ENCODE measurements at regions not wholly inside any gene's neighbourhood (a gene's known extent, or its start where the extent isn't known, plus 50 kb on each side); places are given as distances from the start of the nearest gene placed in this dataset.

GRCh38 chr2:226488034-226488433, 311.6 kb downstream of the IRS1 start:
- Histone ChIP-seq H3K27me3 (ENCODE audit: control insufficient read depth, insufficient read depth, low read length) (no peaks in the 10 kb centered on the region), H2AFZ (no peak overlapping the region), H3K27ac (no peak overlapping the region), H3K9me3 (ENCODE audit: control insufficient read depth, low read length) (no peaks in the 10 kb centered on the region), H3K4me3 (ENCODE audit: low read depth, low read length) (no peak overlapping the region), H3K4me1 (no peaks in the 10 kb centered on the region), H3K4me2 (ENCODE audit: low read length) (no peak overlapping the region), H3K36me3 (ENCODE audit: control insufficient read depth, insufficient read depth, low read length) (no peaks in the 10 kb centered on the region), H3K79me2 (no peaks in the 10 kb centered on the region), H3K9ac (no peak overlapping the region)
- no peak for TF ChIP-seq CTCF (IDR thresholded peaks at IDR 0.05)

- Histone ChIP-seq H3K9ac (no peak overlapping the region), H2AFZ (no peak overlapping the region), H3K27ac (no peak overlapping the region), H3K4me2 (ENCODE audit: low read length) (no peak overlapping the region), H3K4me3 (ENCODE audit: low read depth, low read length) (no peak overlapping the region), H3K79me2 (no peaks in the 10 kb centered on the region), H3K36me3 (ENCODE audit: control insufficient read depth, insufficient read depth, low read length) (no peaks in the 10 kb centered on the region), H3K4me1 (no peaks in the 10 kb centered on the region), H3K9me3 (ENCODE audit: control insufficient read depth, low read length) (no peaks in the 10 kb centered on the region), H3K27me3 (ENCODE audit: control insufficient read depth, insufficient read depth, low read length) (no peaks in the 10 kb centered on the region)
- no peak for TF ChIP-seq CTCF (IDR thresholded peaks at IDR 0.05)
These were observed 312.0 kb downstream of the IRS1 start for GRCh38 chr2:226487573-226487972.

GRCh38 chr2:226483745-226484619, 315.6 kb downstream of the IRS1 start:
- no peak overlapping the region for H3K27ac ChIP-seq
- H3K79me2 ChIP-seq = no peaks in the 10 kb centered on the region
- H3K4me2 ChIP-seq (ENCODE audit: low read length) = no peak overlapping the region
- no peaks in the 10 kb centered on the region for H3K4me1 ChIP-seq
- H3K27me3 ChIP-seq (ENCODE audit: control insufficient read depth, insufficient read depth, low read length) = no peaks in the 10 kb centered on the region
- H3K9ac ChIP-seq = no peak overlapping the region
- no peaks in the 10 kb centered on the region for H3K9me3 ChIP-seq (ENCODE audit: control insufficient read depth, low read length)
- H3K4me3 ChIP-seq (ENCODE audit: low read depth, low read length) = no peak overlapping the region
- TF ChIP-seq CTCF (IDR thresholded peaks at IDR 0.05) = no peak
- no peaks in the 10 kb centered on the region for H3K36me3 ChIP-seq (ENCODE audit: control insufficient read depth, insufficient read depth, low read length)
- no peak overlapping the region for H2AFZ ChIP-seq

- H3K27me3 ChIP-seq (ENCODE audit: control insufficient read depth, insufficient read depth, low read length) = no peaks in the 10 kb centered on the region
- no peaks in the 10 kb centered on the region for H3K9me3 ChIP-seq (ENCODE audit: control insufficient read depth, low read length)
- H2AFZ ChIP-seq = no peak overlapping the region
- no peak overlapping the region for H3K27ac ChIP-seq
- H3K36me3 ChIP-seq (ENCODE audit: control insufficient read depth, insufficient read depth, low read length) = no peaks in the 10 kb centered on the region
- H3K4me3 ChIP-seq (ENCODE audit: low read depth, low read length) = no peak overlapping the region
- no peaks in the 10 kb centered on the region for H3K79me2 ChIP-seq
- no peak for TF ChIP-seq CTCF (IDR thresholded peaks at IDR 0.05)
- no peaks in the 10 kb centered on the region for H3K4me1 ChIP-seq
- no peak overlapping the region for H3K9ac ChIP-seq
- no peak overlapping the region for H3K4me2 ChIP-seq (ENCODE audit: low read length)
These were observed 316.5 kb downstream of the IRS1 start for GRCh38 chr2:226483143-226483542.
